GM23248 (cell line): ENCODE measurements at regions not wholly inside any gene's neighbourhood (a gene's known extent, or its start where the extent isn't known, plus 50 kb on each side); places are given as distances from the start of the nearest gene placed in this dataset.

Experiments used
- DNase-seq: peaks from one replicate; pipeline ENCODE4 v3.0.0-alpha.2; 2015
- H2AFZ ChIP-seq: fragments of 200-600 bp; sonication (generic); 2 replicates; pipeline ENCODE4 v1.6.1; 2016; ENCODE audit warnings: antibody characterized with exemption
- H3F3A ChIP-seq: fragments of 200-600 bp; sonication (generic); 2 replicates; pipeline ENCODE4 v1.6.1; 2016; ENCODE audit warnings: mild to moderate bottlenecking, antibody characterized with exemption, mixed run types; ENCODE audit not compliant: insufficient read depth
- H3K27ac ChIP-seq: fragments of 200-600 bp; sonication (generic); 2 replicates; pipeline ENCODE4 v1.5.1; 2016; ENCODE audit warnings: mild to moderate bottlenecking
- H3K27me3 ChIP-seq: fragments of 200-600 bp; sonication (generic); replicated peaks from 2 replicates; pipeline ENCODE4 v1.6.1; 2016; ENCODE audit warnings: mild to moderate bottlenecking; ENCODE audit not compliant: insufficient read depth
- H3K36me3 ChIP-seq: fragments of 200-600 bp; sonication (generic); 2 replicates; pipeline ENCODE4 v1.6.1; 2016; ENCODE audit warnings: low read depth, mild to moderate bottlenecking
- H3K4me1 ChIP-seq: fragments of 200-600 bp; sonication (generic); 2 replicates; pipeline ENCODE4 v1.6.1; 2016; ENCODE audit warnings: mild to moderate bottlenecking; ENCODE audit not compliant: insufficient read depth
- H3K4me2 ChIP-seq: fragments of 200-600 bp; sonication (generic); one replicate; pipeline ENCODE4 v1.6.1; 2016; ENCODE audit warnings: mild to moderate bottlenecking; ENCODE audit not compliant: unreplicated experiment
- H3K4me3 ChIP-seq: fragments of 200-600 bp; sonication (generic); 2 replicates; pipeline ENCODE4 v1.5.1; 2016; ENCODE audit warnings: mild to moderate bottlenecking
- H3K79me2 ChIP-seq: fragments of 200-600 bp; sonication (generic); 2 replicates; pipeline ENCODE4 v1.6.1; 2016; ENCODE audit warnings: mild to moderate bottlenecking; ENCODE audit not compliant: insufficient read depth
- H3K9ac ChIP-seq: fragments of 200-600 bp; sonication (generic); 2 replicates; pipeline ENCODE4 v1.6.1; 2016; ENCODE audit warnings: mild to moderate bottlenecking
- H3K9me2 ChIP-seq: fragments of 200-600 bp; sonication (generic); 2 replicates; pipeline ENCODE4 v1.6.1; 2016; ENCODE audit warnings: mixed run types, mild to moderate bottlenecking, moderate library complexity; ENCODE audit not compliant: insufficient read depth
- H3K9me3 ChIP-seq: fragments of 200-600 bp; sonication (generic); one replicate; pipeline ENCODE4 v1.6.1; 2017; ENCODE audit warnings: low read depth
- H4K20me1 ChIP-seq: fragments of 200-600 bp; sonication (generic); 2 replicates; pipeline ENCODE4 v1.6.0; 2016; ENCODE audit not compliant: insufficient read depth
- EZH2 ChIP-seq: fragments of 200-600 bp; sonication (generic); IDR thresholded peaks from 2 replicates; pipeline ENCODE4 v1.6.1; 2018; ENCODE audit warnings: antibody characterized with exemption, mild to moderate bottlenecking; ENCODE audit not compliant: insufficient read depth, poor library complexity, severe bottlenecking
- EZH2phosphoT487 ChIP-seq: fragments of 200-600 bp; sonication (generic); IDR thresholded peaks from 2 replicates; pipeline ENCODE4 v1.6.1; 2018; ENCODE audit warnings: antibody characterized with exemption, moderate library complexity, mild to moderate bottlenecking, low read depth; ENCODE audit not compliant: insufficient read depth
- WGBS, 2 experiments: methylation state at CpG; one replicate each; pipeline ENCODE4 v1.1.6; 2015 to 2017; ENCODE audit warnings: low lambda C conversion rate in 2 of 2, low coverage in 1 of 2; ENCODE audit errors: missing lambda C conversion rate in 2 of 2; 5-methylcytosine and 5-hydroxymethylcytosine counted together
- in situ Hi-C: fragments of 300-500 bp; cut with MboI; formaldehyde crosslinking; loops from 2 replicates; pipeline ENCODE4 v1.15.0; 2020

DNA sequence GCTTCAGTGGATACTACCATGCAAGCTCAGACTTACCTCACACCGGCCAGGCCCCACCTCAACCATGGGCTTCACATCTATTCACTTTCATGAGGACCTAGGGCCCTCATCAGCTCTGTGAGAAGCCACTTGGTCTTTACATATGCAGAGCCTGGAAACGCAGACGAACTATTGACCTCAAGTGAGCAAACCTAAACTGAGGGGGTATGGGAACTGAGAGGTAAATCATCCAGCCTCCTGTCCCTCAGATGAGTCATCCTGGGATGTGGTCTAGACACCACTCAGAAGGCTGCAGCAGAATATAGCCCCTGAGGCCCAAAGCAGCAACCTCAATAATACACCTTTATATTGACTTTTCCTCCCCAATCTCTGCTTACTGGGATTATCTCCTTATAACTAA, 578.0 kb downstream of the INSC start:
- Histone ChIP-seq H3F3A (no peaks in the 10 kb centered on the region), H3K9me2 (no peaks in the 10 kb centered on the region), H3K27me3 (no peaks in the 10 kb centered on the region), H3K4me2 (no peak overlapping the region), H4K20me1 (no peaks in the 10 kb centered on the region), H3K9me3 (no peaks in the 10 kb centered on the region), H3K9ac (no peak overlapping the region), H3K4me3 (no peak overlapping the region), H3K4me1 (no peaks in the 10 kb centered on the region), H2AFZ (no peak overlapping the region), H3K27ac (no peak overlapping the region), H3K36me3 (no peaks in the 10 kb centered on the region), H3K79me2 (no peaks in the 10 kb centered on the region)
- 37 to 43% methylated on average over 3 of the region's 3 CpGs for WGBS, 2 experiments
- TF ChIP-seq EZH2: no peak
- no peak for TF ChIP-seq EZH2phosphoT487
- DNase-seq: no peak
- in situ Hi-C loops: no loop called here

DNA sequence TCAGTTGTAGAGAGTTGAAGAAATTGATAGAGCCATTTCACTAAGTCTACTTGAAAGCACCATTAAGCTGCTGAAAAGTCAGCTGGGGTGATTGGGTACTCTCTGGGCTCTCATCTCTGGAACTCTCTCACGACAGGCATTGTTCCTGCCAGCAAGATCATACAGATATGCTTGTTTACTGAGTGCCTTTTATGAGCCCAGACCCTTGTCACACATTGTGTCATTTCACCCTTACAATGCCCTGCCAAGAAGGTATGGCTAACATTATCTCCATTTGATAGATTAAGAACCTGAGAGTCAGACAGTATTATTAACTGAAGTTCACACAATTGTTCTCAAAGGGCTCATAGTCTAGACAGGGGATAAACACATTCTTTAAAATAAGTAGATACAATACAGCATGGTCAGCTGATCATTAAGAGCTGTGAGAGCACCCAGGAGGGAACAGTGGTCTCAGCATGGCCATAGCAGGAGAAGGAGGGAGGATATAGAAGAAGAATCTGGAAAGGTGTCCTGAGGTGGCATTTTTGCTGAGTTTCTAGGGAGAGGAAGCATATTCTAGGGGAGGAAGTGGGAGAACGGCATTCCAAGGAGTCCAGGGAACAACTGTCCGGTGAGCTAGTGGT, 580.5 kb downstream of the INSC start:
- H3K9ac ChIP-seq: no peak overlapping the region
- 35 to 49% methylated on average over 3 of the region's 3 CpGs for WGBS, 2 experiments
- H3K9me2 ChIP-seq: no peaks in the 10 kb centered on the region
- no peaks in the 10 kb centered on the region for H3K9me3 ChIP-seq
- no peak for DNase-seq
- no peaks in the 10 kb centered on the region for H3F3A ChIP-seq
- no peak overlapping the region for H3K4me2 ChIP-seq
- no peak overlapping the region for H3K27ac ChIP-seq
- no peaks in the 10 kb centered on the region for H3K36me3 ChIP-seq
- in situ Hi-C loops: no loop called here
- H3K4me3 ChIP-seq: no peak overlapping the region
- TF ChIP-seq EZH2phosphoT487 (no peak), EZH2 (no peak)
- H3K79me2 ChIP-seq: no peaks in the 10 kb centered on the region
- no peaks in the 10 kb centered on the region for H4K20me1 ChIP-seq
- no peak overlapping the region for H2AFZ ChIP-seq
- H3K4me1 ChIP-seq: no peaks in the 10 kb centered on the region
- H3K27me3 ChIP-seq: no peaks in the 10 kb centered on the region

DNA sequence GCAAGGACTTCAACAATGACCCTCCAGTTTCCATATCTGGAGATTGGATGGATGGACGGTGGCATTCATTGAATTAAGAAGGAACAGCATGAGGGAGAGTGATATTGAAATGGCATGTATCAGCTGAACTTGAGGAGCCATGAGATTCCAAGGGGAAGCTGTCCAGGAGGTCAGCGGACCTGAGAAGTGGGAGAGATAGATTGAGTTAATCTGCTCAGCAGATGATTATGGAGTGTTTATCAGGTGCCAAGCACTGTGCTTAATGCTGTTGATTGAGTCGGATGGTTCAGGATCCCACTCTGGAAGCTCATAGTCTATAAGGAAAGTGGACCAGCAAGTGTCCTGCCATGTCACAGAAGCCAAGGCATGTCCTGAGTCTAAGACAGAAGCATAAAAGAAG, 581.3 kb downstream of the INSC start:
- Histone ChIP-seq H3K79me2 (no peaks in the 10 kb centered on the region), H2AFZ (no peak overlapping the region), H3K4me2 (no peak overlapping the region), H3K9ac (no peak overlapping the region), H3K4me3 (no peak overlapping the region), H3K9me3 (no peaks in the 10 kb centered on the region), H3K27ac (no peak overlapping the region), H3F3A (no peaks in the 10 kb centered on the region), H4K20me1 (no peaks in the 10 kb centered on the region), H3K36me3 (no peaks in the 10 kb centered on the region), H3K4me1 (no peaks in the 10 kb centered on the region), H3K9me2 (no peaks in the 10 kb centered on the region), H3K27me3 (no peaks in the 10 kb centered on the region)
- in situ Hi-C loops: no loop called here
- TF ChIP-seq EZH2: no peak
- no peak for TF ChIP-seq EZH2phosphoT487
- DNase-seq: no peak
- 21 to 23% methylated on average over 3 of the region's 3 CpGs for WGBS, 2 experiments

GRCh38 chr11:15697437-15698236, 582.9 kb downstream of the INSC start:
- H3K9me3 ChIP-seq: no peaks in the 10 kb centered on the region
- H3K4me3 ChIP-seq: no peak overlapping the region
- no peak overlapping the region for H3K4me2 ChIP-seq
- H3K79me2 ChIP-seq: no peaks in the 10 kb centered on the region
- H4K20me1 ChIP-seq: no peaks in the 10 kb centered on the region
- H3K27me3 ChIP-seq: no peaks in the 10 kb centered on the region
- no peaks in the 10 kb centered on the region for H3F3A ChIP-seq
- H2AFZ ChIP-seq: no peak overlapping the region
- H3K27ac ChIP-seq: no peak overlapping the region
- no peaks in the 10 kb centered on the region for H3K4me1 ChIP-seq
- in situ Hi-C loops: no loop called here
- H3K36me3 ChIP-seq: no peaks in the 10 kb centered on the region
- TF ChIP-seq EZH2phosphoT487: no peak
- TF ChIP-seq EZH2: no peak
- no peak overlapping the region for H3K9ac ChIP-seq
- 47% methylated on average over 6 of the region's 6 CpGs for WGBS, 2 experiments
- H3K9me2 ChIP-seq: no peaks in the 10 kb centered on the region
- no peak for DNase-seq
